Testis (tissue), 2 donors: ENCODE measurements at regions not wholly inside any gene's neighbourhood (a gene's known extent, or its start where the extent isn't known, plus 50 kb on each side); places are given as distances from the start of the nearest gene placed in this dataset.

ENCODE experiments used
- CTCF ChIP-seq, 3 experiments: fragments of 450-650 bp in 2 of 3; fragments of 200-600 bp in 1 of 3; sonication (generic) in 1 of 3; IDR thresholded peaks; one replicate each; pipeline ENCODE4 v1.5.1; 2016 to 2019; ENCODE audit warnings: antibody characterized with exemption in 3 of 3, mild to moderate bottlenecking in 2 of 3, moderate library complexity in 1 of 3
- POLR2A ChIP-seq: fragments of 450-650 bp; IDR thresholded peaks from one replicate; pipeline ENCODE4 v1.6.1; 2017; ENCODE audit warnings: antibody characterized with exemption, mild to moderate bottlenecking, moderate library complexity

DNA sequence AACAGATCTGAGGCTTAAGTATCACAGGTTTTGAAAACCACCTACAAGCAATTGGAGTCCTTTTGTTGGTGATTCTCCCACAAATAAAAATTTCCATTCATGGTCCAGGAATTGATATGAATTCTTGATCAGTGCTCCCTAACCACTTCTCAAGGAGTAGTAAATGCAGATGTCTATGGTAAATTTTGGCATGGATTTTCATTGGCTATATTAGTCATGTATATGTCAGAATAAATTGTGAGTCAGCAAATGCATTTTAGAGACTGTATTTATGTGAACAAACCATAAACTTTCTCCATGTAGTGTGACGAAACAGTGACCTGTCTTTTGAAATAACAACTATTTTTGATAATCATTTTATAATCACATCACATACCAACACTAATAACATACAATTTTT is 611.1 kb downstream of the HTR1A start:
- TF ChIP-seq POLR2A (no peak), CTCF (IDR thresholded peaks at IDR 0.05) (no peak)
